GM12892 (cell line): ENCODE measurements at regions not wholly inside any gene's neighbourhood (a gene's known extent, or its start where the extent isn't known, plus 50 kb on each side); places are given as distances from the start of the nearest gene placed in this dataset.

Experiments
- POLR2A ChIP-seq: IDR thresholded peaks from 2 replicates; pipeline ENCODE4 v1.6.1; 2011; ENCODE audit warnings: low read depth, low read length, control low read depth
- POLR2AphosphoS5 ChIP-seq: IDR thresholded peaks from 2 replicates; pipeline ENCODE4 v1.6.1; 2011; ENCODE audit warnings: low read depth, low read length, control low read depth
- TAF1 ChIP-seq: IDR thresholded peaks from 2 replicates; pipeline ENCODE4 v1.6.1; 2011; ENCODE audit warnings: low read depth, mild to moderate bottlenecking, control low read depth, low read length, borderline replicate concordance

DNA sequence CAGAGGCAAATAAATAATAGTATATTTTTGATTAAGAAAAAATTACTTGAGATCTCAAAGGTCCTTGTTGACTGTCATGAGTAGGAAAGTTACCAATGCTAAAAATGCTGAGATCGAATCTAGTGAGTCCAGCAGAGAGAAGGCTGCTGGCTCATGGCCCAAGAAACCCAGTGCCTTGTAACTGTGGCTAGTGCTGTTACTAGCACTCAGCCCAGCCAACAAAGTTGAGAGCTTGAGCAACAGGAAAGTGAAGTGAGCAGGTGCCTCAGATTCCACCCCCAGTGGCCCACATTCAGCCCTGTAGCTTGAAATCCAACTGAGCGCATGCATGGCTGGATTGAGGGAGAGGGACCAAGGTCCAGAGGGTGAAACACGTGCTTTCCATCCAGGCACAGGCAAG lies 398.2 kb downstream of the SHANK2 start:
- no peak for TF ChIP-seq POLR2AphosphoS5
- TF ChIP-seq TAF1, result no peak
- no peak for TF ChIP-seq POLR2A
